SU-DHL-6 (cell line): ENCODE measurements at regions not wholly inside any gene's neighbourhood (a gene's known extent, or its start where the extent isn't known, plus 50 kb on each side); places are given as distances from the start of the nearest gene placed in this dataset.

ENCODE experiments used
- H2AFZ ChIP-seq: fragments of 200-600 bp; sonication (generic); 2 replicates; pipeline ENCODE4 v1.6.1; 2014; ENCODE audit warnings: low read depth, mild to moderate bottlenecking, moderate library complexity, mixed read lengths, antibody characterized with exemption, low read length; ENCODE audit not compliant: severe bottlenecking
- H3F3A ChIP-seq: fragments of 200-600 bp; shearing (Covaris generic); 2 replicates; pipeline ENCODE4 v1.6.0; 2016; ENCODE audit warnings: antibody characterized with exemption, mild to moderate bottlenecking; ENCODE audit not compliant: insufficient read depth
- H3K27ac ChIP-seq: fragments of 200-600 bp; sonication (generic); 2 replicates; pipeline ENCODE4 v1.5.1; 2016; ENCODE audit warnings: low read depth, mild to moderate bottlenecking, low read length, moderate library complexity, mixed read lengths
- H3K27me3 ChIP-seq: fragments of 200-600 bp; sonication (generic), shearing (Covaris generic); 2 replicates; pipeline ENCODE4 v1.6.0; 2014; ENCODE audit warnings: mild to moderate bottlenecking, low read length
- H3K36me3 ChIP-seq: fragments of 200-600 bp; sonication (generic); 2 replicates; pipeline ENCODE4 v1.6.1; 2014; ENCODE audit warnings: mild to moderate bottlenecking, low read length, mixed read lengths
- H3K4me2 ChIP-seq: fragments of 300-600, 200-600 bp; shearing (Covaris generic), sonication (generic); 2 replicates; pipeline ENCODE4 v1.6.0; 2014; ENCODE audit warnings: low read length, low read depth, mild to moderate bottlenecking; ENCODE audit not compliant: poor library complexity, severe bottlenecking
- H3K4me3 ChIP-seq: fragments of 200-600 bp; sonication (generic); 2 replicates; pipeline ENCODE4 v1.5.1; 2014; ENCODE audit warnings: antibody characterized with exemption, low read length, mild to moderate bottlenecking, mixed read lengths; ENCODE audit not compliant: insufficient read depth, poor library complexity, severe bottlenecking
- H3K79me2 ChIP-seq: fragments of 200-600 bp; sonication (generic); 2 replicates; pipeline ENCODE4 v1.6.1; 2014; ENCODE audit warnings: mild to moderate bottlenecking, low read length, moderate library complexity; ENCODE audit not compliant: insufficient read depth
- H3K9ac ChIP-seq: fragments of 200-600 bp; sonication (generic); 2 replicates; pipeline ENCODE4 v1.7.0; 2014; ENCODE audit warnings: mild to moderate bottlenecking, low read length
- H3K9me2 ChIP-seq: fragments of 200-600 bp; sonication (generic); replicated peaks from 2 replicates; pipeline ENCODE4 v1.6.1; 2014; ENCODE audit warnings: low read length; ENCODE audit not compliant: insufficient read depth
- H3K9me3 ChIP-seq: fragments of 200-600 bp; sonication (generic); 2 replicates; pipeline ENCODE4 v1.6.1; 2014; ENCODE audit warnings: low read length, mixed read lengths; ENCODE audit not compliant: insufficient read depth
- H4K20me1 ChIP-seq: fragments of 200-600 bp; sonication (generic); 2 replicates; pipeline ENCODE4 v1.6.1; 2014; ENCODE audit warnings: low read depth, mild to moderate bottlenecking, antibody characterized with exemption, low read length, moderate library complexity, mixed read lengths
- CTCF ChIP-seq: fragments of 200-600 bp; sonication (generic); IDR thresholded peaks from one replicate; pipeline ENCODE4 v1.5.1; 2017; ENCODE audit warnings: antibody characterized with exemption, mild to moderate bottlenecking, low read length, moderate library complexity; ENCODE audit not compliant: insufficient read depth, poor library complexity, severe bottlenecking
- EZH2phosphoT487 ChIP-seq: fragments of 200-600 bp; sonication (generic), shearing (Covaris generic); conservative IDR thresholded peaks from 2 replicates; pipeline ENCODE4 v1.6.1; 2018; ENCODE audit warnings: mild to moderate bottlenecking, antibody characterized with exemption, low read length, moderate library complexity, mixed read lengths

- Histone ChIP-seq H3K27ac (no peak overlapping the region), H3K9ac (no peak overlapping the region), H4K20me1 (no peaks in the 10 kb centered on the region), H3K79me2 (no peaks in the 10 kb centered on the region), H2AFZ (no peak overlapping the region), H3K4me3 (no peak overlapping the region), H3K9me3 (no peaks in the 10 kb centered on the region), H3F3A (no peaks in the 10 kb centered on the region), H3K9me2 (no peaks in the 10 kb centered on the region), H3K36me3 (no peaks in the 10 kb centered on the region), H3K4me2 (no peak overlapping the region), H3K27me3 (no peaks in the 10 kb centered on the region)
- no peak for TF ChIP-seq EZH2phosphoT487
- no peak for TF ChIP-seq CTCF
These were observed 319.1 kb downstream of the MED10 start for GRCh38 chr5:6059137-6059800.

- Histone ChIP-seq H3K9me3 (no peaks in the 10 kb centered on the region), H3K36me3 (no peaks in the 10 kb centered on the region)
- no peak for TF ChIP-seq EZH2phosphoT487
- TF ChIP-seq CTCF = no peak
These were observed 320.2 kb downstream of the MED10 start for GRCh38 chr5:6058055-6058715.

GRCh38 chr5:6056280-6056679 lies 322.1 kb downstream of the MED10 start:
- H3K9me3 ChIP-seq = no peaks in the 10 kb centered on the region
- no peaks in the 10 kb centered on the region; the same call in 1 of the 2 replicates for H3K27me3 ChIP-seq
- H3K36me3 ChIP-seq = no peaks in the 10 kb centered on the region
- H3K9me2 ChIP-seq = no peaks in the 10 kb centered on the region
- no peak for TF ChIP-seq EZH2phosphoT487
- no peak for TF ChIP-seq CTCF
- no peak overlapping the region for H3K9ac ChIP-seq
- H3K27ac ChIP-seq = no peak overlapping the region
- no peaks in the 10 kb centered on the region for H4K20me1 ChIP-seq
- no peak overlapping the region for H3K4me2 ChIP-seq
- H3F3A ChIP-seq = no peaks in the 10 kb centered on the region
- no peak overlapping the region for H2AFZ ChIP-seq
- H3K4me3 ChIP-seq = no peak overlapping the region
- H3K79me2 ChIP-seq = no peaks in the 10 kb centered on the region

More at GRCh38 chr5:6058055-6058715, 320.2 kb downstream of the MED10 start:
- Histone ChIP-seq H3K9me2 (no peaks in the 10 kb centered on the region), H3K4me2 (no peak overlapping the region), H3K27me3 (no peaks in the 10 kb centered on the region), H3K9ac (no peak overlapping the region), H3K27ac (no peak overlapping the region), H3K4me3 (no peak overlapping the region), H4K20me1 (no peaks in the 10 kb centered on the region), H2AFZ (no peak overlapping the region), H3K79me2 (no peaks in the 10 kb centered on the region), H3F3A (no peaks in the 10 kb centered on the region)
